ENCODE measurements at regions not wholly inside any gene's neighbourhood (a gene's known extent, or its start where the extent isn't known, plus 50 kb on each side); places are given as distances from the start of the nearest gene placed in this dataset.
"Not testable (repeated sequence)": the region's sequence is repeated elsewhere in the genome, so short reads cannot be mapped to it uniquely, and the experiment has no call there.

- DNase-seq (ENCODE audit: low spot score), result no peak
Observed at GRCh38 chr20:23299673-23300050, 50.9 kb upstream of the NXT1 start.

GRCh38 chr20:23298926-23299672 is 51.5 kb upstream of the NXT1 start:
- no peak for DNase-seq (ENCODE audit: low spot score)

GRCh38 chr20:23298155-23298554 is 52.4 kb upstream of the NXT1 start:
- DNase-seq (ENCODE audit: low spot score), result no peak

DNA sequence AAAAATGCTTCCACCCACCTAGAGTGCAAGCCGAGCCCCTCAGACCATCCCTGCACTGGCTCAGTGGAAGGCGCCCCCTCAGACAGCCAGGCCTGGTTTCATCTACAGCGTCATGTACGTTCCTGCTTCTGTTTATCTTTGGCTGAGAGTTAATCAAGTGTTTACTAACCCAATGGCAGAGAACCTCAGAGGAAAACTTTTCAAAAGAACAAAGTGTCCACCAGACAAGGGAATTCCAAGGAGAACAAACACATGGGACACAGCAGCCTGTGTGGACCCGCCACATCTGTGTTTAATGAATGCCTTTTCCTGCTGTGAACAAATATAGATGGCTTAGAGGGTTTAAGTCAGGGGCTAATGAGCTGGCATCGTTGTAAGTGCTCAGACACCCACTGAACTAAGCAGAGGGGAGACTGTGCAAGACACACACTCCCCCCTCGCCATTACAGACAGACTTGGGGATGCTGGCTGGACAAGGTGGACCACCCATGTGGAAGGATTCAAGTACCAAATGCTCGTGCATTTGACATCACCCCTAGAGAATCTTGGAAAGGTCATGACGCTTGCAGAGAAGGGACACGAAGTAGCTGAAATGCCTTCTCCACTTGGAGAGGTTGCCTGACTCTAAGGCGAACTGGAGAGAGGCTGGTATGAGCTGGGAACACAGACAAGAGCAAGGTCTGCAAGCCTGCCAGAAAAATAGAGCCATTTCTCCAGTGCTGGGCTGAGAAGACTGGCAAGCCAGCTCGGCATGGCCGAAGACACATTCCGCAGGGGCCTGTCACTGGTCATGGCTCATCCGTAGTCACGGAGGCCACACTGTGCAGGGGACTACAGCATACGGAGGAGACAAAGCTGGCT is 53.5 kb upstream of the NXT1 start:
- DNase-seq (ENCODE audit: low spot score), result no peak

DNA sequence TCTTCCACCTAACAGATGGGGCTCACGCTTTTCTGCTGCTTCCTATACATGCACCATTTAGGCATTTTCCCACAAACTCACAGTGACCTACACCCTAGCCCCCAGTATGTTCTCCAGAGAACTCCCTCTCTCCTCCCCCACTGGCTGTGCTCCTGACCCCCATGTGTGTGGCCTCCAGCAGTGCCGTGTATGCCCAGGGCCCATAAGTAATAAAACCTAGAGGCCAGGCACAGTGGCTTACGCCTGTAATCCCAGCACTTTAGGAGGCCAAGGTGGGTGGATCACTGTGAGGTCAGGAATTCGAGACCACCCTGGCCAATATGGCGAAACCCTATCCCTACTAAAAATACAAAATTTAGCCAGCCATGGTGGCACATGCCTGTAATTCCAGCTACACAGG is 54.7 kb upstream of the NXT1 start:
- no peak for DNase-seq (ENCODE audit: low spot score)

DNA sequence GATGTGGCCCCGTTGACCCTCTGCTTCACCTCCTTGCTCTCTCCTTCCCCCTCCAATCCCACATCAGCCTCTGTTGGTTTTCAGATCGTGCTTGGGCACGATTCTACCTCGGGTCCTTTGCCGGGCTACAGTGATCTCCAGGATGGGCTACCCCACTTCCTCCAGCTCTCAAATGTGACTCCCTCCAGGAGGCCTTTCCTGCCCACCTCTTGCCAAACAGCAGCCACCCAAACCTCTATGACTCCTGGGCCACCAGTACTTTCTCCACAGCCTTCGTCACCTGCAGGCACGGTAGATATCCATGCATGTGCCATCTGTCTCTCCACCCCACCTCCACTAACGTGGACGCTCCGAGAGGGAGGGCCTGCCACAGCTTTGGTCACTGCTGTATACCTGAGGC is 55.9 kb upstream of the NXT1 start:
- DNase-seq (ENCODE audit: low spot score), result no peak

DNA sequence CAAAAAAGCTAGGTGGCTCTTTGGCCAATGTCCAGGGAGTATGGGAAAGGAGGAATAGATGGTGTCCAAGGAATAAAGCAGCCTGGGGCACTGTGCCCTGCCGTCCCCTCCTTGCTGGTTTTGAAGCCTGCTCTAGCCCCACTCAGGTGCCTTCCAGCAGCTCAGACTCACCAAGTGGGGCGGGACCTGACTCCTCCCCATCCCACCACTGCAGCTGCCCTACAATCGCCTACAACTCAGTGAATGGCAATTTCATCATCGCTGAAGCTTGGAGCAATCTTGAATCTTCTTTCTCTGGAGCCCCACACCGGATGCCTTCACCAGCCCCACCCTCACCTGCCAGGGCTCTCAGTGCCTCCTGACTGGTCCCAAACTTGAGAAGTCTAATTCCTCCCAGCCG is 56.4 kb upstream of the NXT1 start:
- DNase-seq (ENCODE audit: low spot score), result no peak

GRCh38 chr20:23293689-23294088 is 56.9 kb upstream of the NXT1 start:
- peak; percentile 69 for DNase-seq (ENCODE audit: low spot score)

DNA sequence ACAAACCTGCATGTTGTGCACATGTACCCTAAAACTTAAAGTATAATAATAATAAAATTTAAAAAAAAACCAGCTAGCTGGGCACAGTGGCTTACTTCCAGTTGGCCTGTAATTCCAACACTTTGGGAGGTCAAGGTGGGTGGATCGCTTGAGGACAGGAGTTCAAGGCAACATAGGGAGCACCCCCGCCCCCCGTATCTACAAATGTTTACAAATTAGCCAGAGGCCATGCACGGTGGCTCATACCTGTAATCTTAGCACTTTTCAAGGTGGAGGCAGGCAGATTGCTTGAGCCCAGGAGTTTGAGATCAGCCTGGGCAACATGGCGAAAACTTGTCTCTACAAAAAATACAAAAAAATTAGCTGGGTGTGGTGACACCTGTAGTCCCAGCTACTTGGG is 58.3 kb upstream of the NXT1 start:
- not testable (repeated sequence) for DNase-seq (ENCODE audit: low spot score)

DNA sequence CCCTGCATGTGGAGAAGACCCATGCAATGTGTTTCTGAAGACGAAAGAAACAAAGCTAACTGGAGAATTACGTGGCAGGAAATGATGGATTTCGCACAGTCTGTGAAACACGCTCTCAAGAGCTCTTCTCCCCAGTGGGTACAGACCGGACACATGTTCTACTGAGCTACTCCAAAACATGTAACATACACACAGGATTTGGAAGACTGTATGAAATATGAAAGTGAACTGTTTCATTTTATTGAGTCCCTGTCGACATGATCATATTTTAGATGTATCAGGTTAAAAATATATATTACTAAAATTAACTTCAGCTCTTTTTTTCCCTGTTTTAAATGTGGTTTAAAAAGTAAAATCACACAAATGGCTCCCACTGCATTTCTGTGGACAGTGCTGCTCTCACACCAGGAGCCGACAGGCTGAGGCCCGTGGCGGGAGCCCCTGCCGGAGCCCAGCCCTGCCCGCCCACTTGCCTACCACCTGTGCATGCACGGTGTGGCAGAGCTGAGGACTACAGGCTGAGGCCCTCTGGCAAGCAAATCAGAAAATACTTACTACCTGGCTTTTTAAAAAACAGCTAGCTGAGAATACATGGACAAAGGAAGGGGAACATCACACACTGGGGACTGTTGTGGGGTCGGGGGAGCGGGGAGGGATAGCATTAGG is 58.9 kb upstream of the NXT1 start:
- no peak for DNase-seq (ENCODE audit: low spot score)

- DNase-seq (ENCODE audit: low spot score), result no peak
Observed at GRCh38 chr20:23290761-23291574, 59.6 kb upstream of the NXT1 start.

GRCh38 chr20:23289724-23290395 is 60.7 kb upstream of the NXT1 start:
- no peak for DNase-seq (ENCODE audit: low spot score)

DNA sequence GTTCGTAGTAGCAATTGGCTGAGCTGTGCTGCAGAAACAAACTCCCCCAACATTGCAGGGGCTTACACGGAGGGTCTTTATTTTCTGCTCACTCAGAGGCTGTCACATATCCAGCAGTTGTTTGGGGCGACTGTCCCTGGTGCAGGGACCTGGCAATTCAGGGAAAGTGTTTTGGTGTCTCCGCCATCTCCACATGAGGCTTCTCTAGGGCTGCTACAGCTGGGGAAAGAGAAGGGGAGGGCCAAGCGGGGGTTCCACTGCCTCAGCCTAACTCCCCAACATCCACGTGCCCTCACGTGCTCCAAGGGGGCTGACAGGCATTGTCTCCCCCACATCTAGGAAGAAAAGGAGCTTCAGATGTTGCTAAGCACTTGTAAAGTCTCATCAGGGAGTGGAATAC is 61.3 kb upstream of the NXT1 start:
- DNase-seq (ENCODE audit: low spot score), result no peak

GRCh38 chr20:23287354-23288190 is 63.0 kb upstream of the NXT1 start:
- DNase-seq (ENCODE audit: low spot score), result no peak

DNA sequence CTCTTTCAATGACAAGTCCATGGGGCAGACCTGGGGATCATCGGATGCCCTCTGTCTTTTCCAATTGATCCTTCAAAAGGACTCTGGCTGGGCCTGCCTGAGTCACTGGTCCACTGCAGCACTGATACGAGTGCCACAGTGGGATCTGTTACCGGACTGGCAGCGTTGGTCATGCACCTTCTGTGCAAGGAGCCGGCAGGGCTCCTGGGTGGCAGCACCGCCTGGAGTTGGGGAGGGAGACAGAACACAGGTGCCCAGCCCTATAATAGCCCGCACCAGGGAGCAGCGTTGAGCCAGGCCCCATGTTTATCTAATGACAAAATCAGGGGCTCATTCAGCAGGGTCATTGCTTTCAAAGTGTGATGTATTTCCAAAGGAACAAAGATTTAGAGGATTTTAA is 64.2 kb upstream of the NXT1 start:
- DNase-seq (ENCODE audit: low spot score), result no peak

DNA sequence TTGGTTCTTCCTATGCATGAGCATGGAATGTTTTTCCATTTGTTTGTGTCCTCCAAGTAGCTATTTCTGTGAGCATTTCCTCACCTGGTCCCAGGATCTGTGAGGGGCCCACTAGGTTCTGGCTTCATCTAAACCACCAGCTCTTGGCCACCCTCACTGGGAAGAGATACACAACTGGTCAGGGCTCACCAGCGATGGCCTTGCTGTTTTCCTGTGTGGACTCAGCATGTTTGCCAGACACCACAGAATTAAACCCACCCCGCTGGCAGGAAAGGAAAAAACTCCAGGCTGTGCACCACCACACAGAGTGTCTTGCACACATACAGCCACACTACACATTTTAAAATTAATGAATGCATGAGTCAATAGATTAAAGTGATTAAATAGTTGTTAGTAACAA is 65.1 kb upstream of the NXT1 start:
- no peak for DNase-seq (ENCODE audit: low spot score)

- DNase-seq (ENCODE audit: low spot score), result no peak
Observed at GRCh38 chr20:23284009-23284408, 66.6 kb upstream of the NXT1 start.

GRCh38 chr20:23283096-23283850 is 67.3 kb upstream of the NXT1 start:
- DNase-seq (ENCODE audit: low spot score), result no peak

DNA sequence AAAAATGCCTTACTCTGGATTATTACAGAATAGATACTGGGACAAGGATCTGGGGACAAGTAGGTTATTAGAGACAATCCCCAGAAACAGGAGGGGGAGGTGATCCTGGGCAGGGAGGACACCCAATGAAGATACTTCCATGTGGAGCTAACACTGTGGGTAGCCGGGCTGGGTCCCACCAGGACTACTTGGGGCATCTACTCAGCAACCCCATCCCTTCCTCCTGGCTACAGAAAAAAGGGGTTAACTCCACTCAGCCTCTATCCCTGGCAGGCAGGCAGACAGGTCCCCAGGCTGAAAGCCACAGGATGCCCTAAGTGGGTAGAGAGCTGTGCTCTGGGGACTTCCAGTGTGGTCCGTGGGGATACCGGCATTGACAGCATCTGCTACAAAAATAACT is 68.0 kb upstream of the NXT1 start:
- no peak for DNase-seq (ENCODE audit: low spot score)

GRCh38 chr20:23282111-23282510 is 68.5 kb upstream of the NXT1 start:
- DNase-seq (ENCODE audit: low spot score), result no peak

Measured in cerebellar cortex (tissue), 1 donor.